ENCODE measurements at regions not wholly inside any gene's neighbourhood (a gene's known extent, or its start where the extent isn't known, plus 50 kb on each side); places are given as distances from the start of the nearest gene placed in this dataset.

DNA sequence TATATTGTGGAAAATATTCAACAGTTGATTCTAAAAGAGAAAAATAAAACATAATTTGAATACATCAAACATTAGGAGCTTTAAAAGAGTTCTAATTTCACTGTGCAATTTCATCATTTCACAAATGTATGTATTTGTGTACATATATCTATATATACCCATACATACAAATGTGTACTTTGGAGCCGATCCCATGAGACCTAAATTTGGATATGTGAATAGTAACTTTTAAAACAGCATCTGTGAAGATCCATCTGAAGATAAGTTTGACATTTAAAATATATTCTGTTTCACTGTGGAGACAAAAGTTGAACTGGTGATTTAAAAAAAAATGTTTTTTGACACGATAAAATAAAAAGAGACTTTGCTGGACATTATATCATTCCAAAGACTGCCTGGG, 374.0 kb downstream of the TMA16 start:
- H3K36me3 ChIP-seq (replicated peaks in 1 of 2; ENCODE audit: control insufficient read depth in 1 of 2, insufficient read depth in 2 of 2, low read length in 2 of 2) = no peaks in the 10 kb centered on the region
- no peaks in the 10 kb centered on the region for H3K36me3 Mint-ChIP-seq
- no peak overlapping the region for H3K4me2 ChIP-seq (replicated peaks; ENCODE audit: extremely low read depth, low read length, poor library complexity, severe bottlenecking)
- H3K27me3 Mint-ChIP-seq (ENCODE audit: low read depth in 3 of 3) = no peaks in the 10 kb centered on the region
- no peak overlapping the region for H2AFZ ChIP-seq (ENCODE audit: insufficient read depth, low read depth, low read length, poor library complexity, severe bottlenecking)
- H3K79me2 ChIP-seq (ENCODE audit: insufficient read depth, low read length) = no peaks in the 10 kb centered on the region
- no peaks in the 10 kb centered on the region for H3K4me1 Mint-ChIP-seq
- H3K4me3 ChIP-seq (replicated peaks in 1 of 3; ENCODE audit: low read depth in 2 of 3, low read length in 3 of 3) = no peak overlapping the region
- no peak overlapping the region for H3K4me3 Mint-ChIP-seq
- H3K9me3 ChIP-seq (replicated peaks in 1 of 2; ENCODE audit: control insufficient read depth in 1 of 2, insufficient read depth in 1 of 2, low read length in 2 of 2) = no peaks in the 10 kb centered on the region
- H3K27ac Mint-ChIP-seq = no peak overlapping the region
- H3K9me3 Mint-ChIP-seq = peaks cover 0 to 1% (median 0%) of the 10 kb centered on the region in 7 donors
- no peaks in the 10 kb centered on the region for H3K27me3 ChIP-seq (ENCODE audit: control insufficient read depth in 2 of 2, insufficient read depth in 2 of 2, low read length in 2 of 2)
- H3K27ac ChIP-seq (ENCODE audit: low read depth in 1 of 2, low read length in 2 of 2) = no peak overlapping the region
- no peak for DNase-seq
- no peak overlapping the region for H3K9ac ChIP-seq (ENCODE audit: insufficient read depth, low read length, poor library complexity, severe bottlenecking)
- no peaks in the 10 kb centered on the region for H3K4me1 ChIP-seq (ENCODE audit: control insufficient read depth in 1 of 2, insufficient read depth in 2 of 2, low read length in 2 of 2)
- intact Hi-C loops (cut with micrococcal nuclease) = no loop called here
- H4K20me1 ChIP-seq (ENCODE audit: insufficient read depth, low read length) = no peaks in the 10 kb centered on the region
- TF ChIP-seq, protein P1, sequence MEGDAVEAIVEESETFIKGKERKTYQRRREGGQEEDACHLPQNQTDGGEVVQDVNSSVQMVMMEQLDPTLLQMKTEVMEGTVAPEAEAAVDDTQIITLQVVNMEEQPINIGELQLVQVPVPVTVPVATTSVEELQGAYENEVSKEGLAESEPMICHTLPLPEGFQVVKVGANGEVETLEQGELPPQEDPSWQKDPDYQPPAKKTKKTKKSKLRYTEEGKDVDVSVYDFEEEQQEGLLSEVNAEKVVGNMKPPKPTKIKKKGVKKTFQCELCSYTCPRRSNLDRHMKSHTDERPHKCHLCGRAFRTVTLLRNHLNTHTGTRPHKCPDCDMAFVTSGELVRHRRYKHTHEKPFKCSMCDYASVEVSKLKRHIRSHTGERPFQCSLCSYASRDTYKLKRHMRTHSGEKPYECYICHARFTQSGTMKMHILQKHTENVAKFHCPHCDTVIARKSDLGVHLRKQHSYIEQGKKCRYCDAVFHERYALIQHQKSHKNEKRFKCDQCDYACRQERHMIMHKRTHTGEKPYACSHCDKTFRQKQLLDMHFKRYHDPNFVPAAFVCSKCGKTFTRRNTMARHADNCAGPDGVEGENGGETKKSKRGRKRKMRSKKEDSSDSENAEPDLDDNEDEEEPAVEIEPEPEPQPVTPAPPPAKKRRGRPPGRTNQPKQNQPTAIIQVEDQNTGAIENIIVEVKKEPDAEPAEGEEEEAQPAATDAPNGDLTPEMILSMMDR (IDR thresholded peaks at IDR 0.05) = no peak
- WGBS (ENCODE audit: insufficient coverage) = 100% methylated on average over 1 of the region's 2 CpGs

DNA sequence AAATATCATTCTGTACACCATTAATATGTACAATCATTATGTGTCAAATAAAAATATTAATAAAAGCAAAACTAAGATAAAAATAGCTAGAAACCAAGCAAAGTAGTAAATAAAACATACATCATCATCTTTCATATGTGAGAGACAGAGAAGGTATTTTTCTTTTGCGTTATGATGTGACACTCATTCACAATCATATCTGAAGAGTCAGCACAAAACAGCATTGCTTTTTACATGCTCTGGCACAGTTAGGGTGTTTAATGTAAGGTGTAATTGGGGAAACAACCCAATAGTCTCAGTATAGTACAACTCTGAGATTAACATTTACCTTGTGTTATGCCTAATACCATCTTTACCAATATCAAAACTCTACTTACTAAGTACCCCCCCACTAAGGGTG, 376.6 kb downstream of the TMA16 start:
- H3K9me3 ChIP-seq (replicated peaks in 1 of 2; ENCODE audit: control insufficient read depth in 1 of 2, insufficient read depth in 1 of 2, low read length in 2 of 2) = no peaks in the 10 kb centered on the region
- no peaks in the 10 kb centered on the region for H3K36me3 ChIP-seq (replicated peaks in 1 of 2; ENCODE audit: control insufficient read depth in 1 of 2, insufficient read depth in 2 of 2, low read length in 2 of 2)
- no peaks in the 10 kb centered on the region for H4K20me1 ChIP-seq (ENCODE audit: insufficient read depth, low read length)
- no peak overlapping the region for H3K9ac ChIP-seq (ENCODE audit: insufficient read depth, low read length, poor library complexity, severe bottlenecking)
- H3K27me3 Mint-ChIP-seq (ENCODE audit: low read depth in 3 of 3) = no peaks in the 10 kb centered on the region
- no peaks in the 10 kb centered on the region for H3K4me1 Mint-ChIP-seq
- H3K79me2 ChIP-seq (ENCODE audit: insufficient read depth, low read length) = no peaks in the 10 kb centered on the region
- no peak overlapping the region for H3K4me3 ChIP-seq (replicated peaks in 1 of 3; ENCODE audit: low read depth in 2 of 3, low read length in 3 of 3)
- TF ChIP-seq, protein P1 (IDR thresholded peaks at IDR 0.05) = no peak
- no CpG with 5 or more reads among the region's 1 CpG for WGBS (ENCODE audit: insufficient coverage)
- no peak overlapping the region for H3K27ac Mint-ChIP-seq
- no peak for DNase-seq
- intact Hi-C loops (cut with micrococcal nuclease) = no loop called here
- H3K4me1 ChIP-seq (ENCODE audit: control insufficient read depth in 1 of 2, insufficient read depth in 2 of 2, low read length in 2 of 2) = no peaks in the 10 kb centered on the region
- H3K9me3 Mint-ChIP-seq = peaks cover 0 to 2% (median 0%) of the 10 kb centered on the region in 7 donors
- H2AFZ ChIP-seq (ENCODE audit: insufficient read depth, low read depth, low read length, poor library complexity, severe bottlenecking) = no peak overlapping the region
- H3K27me3 ChIP-seq (ENCODE audit: control insufficient read depth in 2 of 2, insufficient read depth in 2 of 2, low read length in 2 of 2) = no peaks in the 10 kb centered on the region
- H3K4me3 Mint-ChIP-seq = no peak overlapping the region
- no peak overlapping the region for H3K27ac ChIP-seq (ENCODE audit: low read depth in 1 of 2, low read length in 2 of 2)
- H3K36me3 Mint-ChIP-seq = no peaks in the 10 kb centered on the region
- H3K4me2 ChIP-seq (replicated peaks; ENCODE audit: extremely low read depth, low read length, poor library complexity, severe bottlenecking) = no peak overlapping the region

All from CD14-positive monocyte (primary cell).